GM23338 (cell line): ENCODE measurements at regions not wholly inside any gene's neighbourhood (a gene's known extent, or its start where the extent isn't known, plus 50 kb on each side); places are given as distances from the start of the nearest gene placed in this dataset.

Experiments used
- ATAC-seq: fragments of 200-7000 bp; cut with Tn5 transposase; 3 replicates; pipeline ENCODE4 v1.9.1; 2020
- DNase-seq: peaks from one replicate; pipeline ENCODE4 v3.0.0-alpha.2; 2015; ENCODE audit warnings: low spot score
- H2AFZ ChIP-seq: fragments of 200-600 bp; sonication (generic); 2 replicates; pipeline ENCODE4 v1.8.0; 2016; ENCODE audit warnings: antibody characterized with exemption, mild to moderate bottlenecking, moderate library complexity
- H3F3A ChIP-seq: fragments of 200-600 bp; sonication (generic); replicated peaks from 2 replicates; pipeline ENCODE4 v1.8.0; 2017; ENCODE audit warnings: antibody characterized with exemption, mixed run types, low read depth
- H3K27ac ChIP-seq: fragments of 200-600 bp; sonication (generic); 2 replicates; pipeline ENCODE4 v1.6.1; 2016; ENCODE audit warnings: low read depth
- H3K27me3 ChIP-seq: fragments of 200-600 bp; sonication (generic); 2 replicates; pipeline ENCODE4 v1.8.0; 2016; ENCODE audit warnings: mild to moderate bottlenecking, mixed run types, moderate library complexity; ENCODE audit not compliant: insufficient read depth
- H3K36me3 ChIP-seq: fragments of 200-600 bp; sonication (generic); 2 replicates; pipeline ENCODE4 v1.8.0; 2016; ENCODE audit warnings: mild to moderate bottlenecking; ENCODE audit not compliant: insufficient read depth
- H3K4me1 ChIP-seq: fragments of 200-600 bp; sonication (generic); 2 replicates; pipeline ENCODE4 v1.8.0; 2016; ENCODE audit warnings: mild to moderate bottlenecking, moderate library complexity; ENCODE audit not compliant: insufficient read depth
- H3K4me2 ChIP-seq: fragments of 200-600 bp; sonication (generic); 2 replicates; pipeline ENCODE4 v1.7.1; 2017; ENCODE audit warnings: mixed run types
- H3K4me3 ChIP-seq: fragments of 200-600 bp; sonication (generic); 2 replicates; pipeline ENCODE4 v1.6.1; 2016; ENCODE audit warnings: mixed run types
- H3K79me2 ChIP-seq: fragments of 200-600 bp; sonication (generic); replicated peaks from 2 replicates; pipeline ENCODE4 v1.8.0; 2017; ENCODE audit warnings: mild to moderate bottlenecking; ENCODE audit not compliant: insufficient read depth
- H3K9me2 ChIP-seq: fragments of 200-600 bp; sonication (generic); 2 replicates; pipeline ENCODE4 v1.8.0; 2017; ENCODE audit not compliant: insufficient read depth
- H4K20me1 ChIP-seq: fragments of 200-600 bp; sonication (generic); replicated peaks from 2 replicates; pipeline ENCODE4 v1.8.0; 2017; ENCODE audit warnings: mild to moderate bottlenecking; ENCODE audit not compliant: insufficient read depth
- H3K27ac Mint-ChIP-seq: 2 replicates; pipeline ENCODE4 v1.8.0; 2020; ENCODE audit warnings: inconsistent platforms, mild to moderate bottlenecking, moderate library complexity, mixed read lengths
- H3K27me3 Mint-ChIP-seq: 3 replicates; pipeline ENCODE4 v1.8.0; 2022; ENCODE audit warnings: low read depth, mild to moderate bottlenecking, moderate library complexity, mixed read lengths, inconsistent platforms; ENCODE audit not compliant: insufficient read depth, poor library complexity
- H3K36me3 Mint-ChIP-seq: 3 replicates; pipeline ENCODE4 v1.8.0; 2021; ENCODE audit warnings: low read depth, mild to moderate bottlenecking, inconsistent platforms, moderate library complexity, mixed read lengths
- H3K4me1 Mint-ChIP-seq: 3 replicates; pipeline ENCODE4 v1.8.0; 2020; ENCODE audit warnings: mild to moderate bottlenecking, inconsistent platforms, mixed read lengths
- H3K4me3 Mint-ChIP-seq: 3 replicates; pipeline ENCODE4 v1.8.0; 2021; ENCODE audit warnings: moderate library complexity, mild to moderate bottlenecking, inconsistent platforms, mixed read lengths
- H3K9me3 Mint-ChIP-seq: 3 replicates; pipeline ENCODE4 v1.8.0; 2020; ENCODE audit warnings: moderate library complexity, mild to moderate bottlenecking, inconsistent platforms, mixed read lengths
- CREB1 ChIP-seq: fragments of 250-450 bp; sonication (Bioruptor Pico); IDR thresholded peaks from 2 replicates; pipeline ENCODE4 v1.5.0; 2020; ENCODE audit warnings: low read depth, mild to moderate bottlenecking, moderate library complexity
- CTCF ChIP-seq, 2 experiments: fragments of 200-600 bp in 1 of 2; sonication (generic) in 1 of 2; conservative IDR thresholded peaks; 2 replicates each; pipeline versions ENCODE4 v1.5.1 to v1.6.1; 2016 to 2017; ENCODE audit warnings: antibody characterized with exemption in 2 of 2, low read depth in 2 of 2, mild to moderate bottlenecking in 2 of 2, moderate library complexity in 1 of 2
- ETS1 ChIP-seq: IDR thresholded peaks from 2 replicates; pipeline ENCODE4 v1.6.1; 2016; ENCODE audit warnings: antibody characterized with exemption
- EZH2 ChIP-seq: fragments of 200-600 bp; sonication (generic); IDR thresholded peaks from one replicate; pipeline ENCODE4 v1.8.0; 2017; ENCODE audit warnings: antibody characterized with exemption, mild to moderate bottlenecking, low read depth; ENCODE audit not compliant: unreplicated experiment
- EZH2phosphoT487 ChIP-seq: fragments of 200-600 bp; sonication (generic); IDR thresholded peaks from one replicate; pipeline ENCODE4 v1.8.1; 2018; ENCODE audit warnings: antibody characterized with exemption; ENCODE audit not compliant: unreplicated experiment
- JUNB ChIP-seq: IDR thresholded peaks from one replicate; pipeline ENCODE4 v1.6.1; 2016; ENCODE audit warnings: antibody characterized with exemption; ENCODE audit not compliant: unreplicated experiment
- NANOG ChIP-seq: IDR thresholded peaks from 2 replicates; pipeline ENCODE4 v1.6.1; 2016; ENCODE audit warnings: antibody characterized with exemption, borderline replicate concordance
- POLR2AphosphoS5 ChIP-seq: IDR thresholded peaks from 2 replicates; pipeline ENCODE4 v1.6.1; 2016; ENCODE audit warnings: antibody characterized with exemption, low read depth
- STAT1 ChIP-seq: IDR thresholded peaks from one replicate; pipeline ENCODE4 v1.6.1; 2016; ENCODE audit warnings: antibody characterized with exemption; ENCODE audit not compliant: unreplicated experiment
- ZNF114 ChIP-seq: fragments of 250-450 bp; sonication (Bioruptor Pico); IDR thresholded peaks from 2 replicates; pipeline ENCODE4 v1.5.0; 2020; ENCODE audit warnings: mild to moderate bottlenecking, moderate library complexity
- ZNF331 ChIP-seq: fragments of 250-450 bp; sonication (Bioruptor Pico); IDR thresholded peaks from 2 replicates; pipeline ENCODE4 v1.5.0; 2020; ENCODE audit warnings: low read depth, mild to moderate bottlenecking, moderate library complexity
- TF ChIP-seq, protein P1 (sequence below): fragments of 250-450 bp; sonication (Bioruptor Pico); IDR thresholded peaks from 2 replicates; pipeline ENCODE4 v1.5.0; 2020; ENCODE audit warnings: mild to moderate bottlenecking, moderate library complexity
- TF ChIP-seq, protein P2 (sequence below): IDR thresholded peaks from one replicate; pipeline ENCODE4 v1.6.1; 2018; ENCODE audit warnings: antibody characterized with exemption; ENCODE audit not compliant: unreplicated experiment

GRCh38 chr2:83899271-83899670 is 559.8 kb downstream of the SUCLG1 start:
- peaks cover 16% of the 10 kb centered on the region for H3K4me1 ChIP-seq
- no peak overlapping the region for H3K27ac Mint-ChIP-seq

More at GRCh38 chr2:83899271-83899670, 559.8 kb downstream of the SUCLG1 start:
- DNase-seq: no peak
- no peaks in the 10 kb centered on the region for H3K9me2 ChIP-seq
- H3K4me1 Mint-ChIP-seq: peaks cover 22% of the 10 kb centered on the region
- H3F3A ChIP-seq: no peaks in the 10 kb centered on the region
- no peaks in the 10 kb centered on the region for H4K20me1 ChIP-seq
- TF ChIP-seq EZH2phosphoT487: no peak
- TF ChIP-seq NANOG: no peak
- no peak for TF ChIP-seq STAT1
- no peak for TF ChIP-seq ZNF114 (CRISPR knock-in tag)
- TF ChIP-seq, protein P1, sequence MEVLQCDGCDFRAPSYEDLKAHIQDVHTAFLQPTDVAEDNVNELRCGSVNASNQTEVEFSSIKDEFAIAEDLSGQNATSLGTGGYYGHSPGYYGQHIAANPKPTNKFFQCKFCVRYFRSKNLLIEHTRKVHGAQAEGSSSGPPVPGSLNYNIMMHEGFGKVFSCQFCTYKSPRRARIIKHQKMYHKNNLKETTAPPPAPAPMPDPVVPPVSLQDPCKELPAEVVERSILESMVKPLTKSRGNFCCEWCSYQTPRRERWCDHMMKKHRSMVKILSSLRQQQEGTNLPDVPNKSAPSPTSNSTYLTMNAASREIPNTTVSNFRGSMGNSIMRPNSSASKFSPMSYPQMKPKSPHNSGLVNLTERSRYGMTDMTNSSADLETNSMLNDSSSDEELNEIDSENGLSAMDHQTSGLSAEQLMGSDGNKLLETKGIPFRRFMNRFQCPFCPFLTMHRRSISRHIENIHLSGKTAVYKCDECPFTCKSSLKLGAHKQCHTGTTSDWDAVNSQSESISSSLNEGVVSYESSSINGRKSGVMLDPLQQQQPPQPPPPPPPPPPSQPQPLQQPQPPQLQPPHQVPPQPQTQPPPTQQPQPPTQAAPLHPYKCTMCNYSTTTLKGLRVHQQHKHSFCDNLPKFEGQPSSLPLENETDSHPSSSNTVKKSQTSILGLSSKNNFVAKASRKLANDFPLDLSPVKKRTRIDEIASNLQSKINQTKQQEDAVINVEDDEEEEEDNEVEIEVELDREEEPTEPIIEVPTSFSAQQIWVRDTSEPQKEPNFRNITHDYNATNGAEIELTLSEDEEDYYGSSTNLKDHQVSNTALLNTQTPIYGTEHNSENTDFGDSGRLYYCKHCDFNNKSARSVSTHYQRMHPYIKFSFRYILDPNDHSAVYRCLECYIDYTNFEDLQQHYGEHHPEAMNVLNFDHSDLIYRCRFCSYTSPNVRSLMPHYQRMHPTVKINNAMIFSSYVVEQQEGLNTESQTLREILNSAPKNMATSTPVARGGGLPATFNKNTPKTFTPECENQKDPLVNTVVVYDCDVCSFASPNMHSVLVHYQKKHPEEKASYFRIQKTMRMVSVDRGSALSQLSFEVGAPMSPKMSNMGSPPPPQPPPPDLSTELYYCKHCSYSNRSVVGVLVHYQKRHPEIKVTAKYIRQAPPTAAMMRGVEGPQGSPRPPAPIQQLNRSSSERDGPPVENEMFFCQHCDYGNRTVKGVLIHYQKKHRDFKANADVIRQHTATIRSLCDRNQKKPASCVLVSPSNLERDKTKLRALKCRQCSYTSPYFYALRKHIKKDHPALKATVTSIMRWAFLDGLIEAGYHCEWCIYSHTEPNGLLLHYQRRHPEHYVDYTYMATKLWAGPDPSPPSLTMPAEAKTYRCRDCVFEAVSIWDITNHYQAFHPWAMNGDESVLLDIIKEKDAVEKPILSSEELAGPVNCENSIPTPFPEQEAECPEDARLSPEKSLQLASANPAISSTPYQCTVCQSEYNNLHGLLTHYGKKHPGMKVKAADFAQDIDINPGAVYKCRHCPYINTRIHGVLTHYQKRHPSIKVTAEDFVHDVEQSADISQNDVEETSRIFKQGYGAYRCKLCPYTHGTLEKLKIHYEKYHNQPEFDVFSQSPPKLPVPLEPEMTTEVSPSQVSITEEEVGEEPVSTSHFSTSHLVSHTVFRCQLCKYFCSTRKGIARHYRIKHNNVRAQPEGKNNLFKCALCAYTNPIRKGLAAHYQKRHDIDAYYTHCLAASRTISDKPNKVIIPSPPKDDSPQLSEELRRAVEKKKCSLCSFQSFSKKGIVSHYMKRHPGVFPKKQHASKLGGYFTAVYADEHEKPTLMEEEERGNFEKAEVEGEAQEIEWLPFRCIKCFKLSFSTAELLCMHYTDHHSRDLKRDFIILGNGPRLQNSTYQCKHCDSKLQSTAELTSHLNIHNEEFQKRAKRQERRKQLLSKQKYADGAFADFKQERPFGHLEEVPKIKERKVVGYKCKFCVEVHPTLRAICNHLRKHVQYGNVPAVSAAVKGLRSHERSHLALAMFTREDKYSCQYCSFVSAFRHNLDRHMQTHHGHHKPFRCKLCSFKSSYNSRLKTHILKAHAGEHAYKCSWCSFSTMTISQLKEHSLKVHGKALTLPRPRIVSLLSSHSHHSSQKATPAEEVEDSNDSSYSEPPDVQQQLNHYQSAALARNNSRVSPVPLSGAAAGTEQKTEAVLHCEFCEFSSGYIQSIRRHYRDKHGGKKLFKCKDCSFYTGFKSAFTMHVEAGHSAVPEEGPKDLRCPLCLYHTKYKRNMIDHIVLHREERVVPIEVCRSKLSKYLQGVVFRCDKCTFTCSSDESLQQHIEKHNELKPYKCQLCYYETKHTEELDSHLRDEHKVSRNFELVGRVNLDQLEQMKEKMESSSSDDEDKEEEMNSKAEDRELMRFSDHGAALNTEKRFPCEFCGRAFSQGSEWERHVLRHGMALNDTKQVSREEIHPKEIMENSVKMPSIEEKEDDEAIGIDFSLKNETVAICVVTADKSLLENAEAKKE (CRISPR knock-in tag): no peak
- TF ChIP-seq ETS1: no peak
- TF ChIP-seq CTCF (conservative IDR thresholded peaks at IDR 0.05; ENCODE audit: low read depth in 2 of 2): no peak
- TF ChIP-seq, protein P2, sequence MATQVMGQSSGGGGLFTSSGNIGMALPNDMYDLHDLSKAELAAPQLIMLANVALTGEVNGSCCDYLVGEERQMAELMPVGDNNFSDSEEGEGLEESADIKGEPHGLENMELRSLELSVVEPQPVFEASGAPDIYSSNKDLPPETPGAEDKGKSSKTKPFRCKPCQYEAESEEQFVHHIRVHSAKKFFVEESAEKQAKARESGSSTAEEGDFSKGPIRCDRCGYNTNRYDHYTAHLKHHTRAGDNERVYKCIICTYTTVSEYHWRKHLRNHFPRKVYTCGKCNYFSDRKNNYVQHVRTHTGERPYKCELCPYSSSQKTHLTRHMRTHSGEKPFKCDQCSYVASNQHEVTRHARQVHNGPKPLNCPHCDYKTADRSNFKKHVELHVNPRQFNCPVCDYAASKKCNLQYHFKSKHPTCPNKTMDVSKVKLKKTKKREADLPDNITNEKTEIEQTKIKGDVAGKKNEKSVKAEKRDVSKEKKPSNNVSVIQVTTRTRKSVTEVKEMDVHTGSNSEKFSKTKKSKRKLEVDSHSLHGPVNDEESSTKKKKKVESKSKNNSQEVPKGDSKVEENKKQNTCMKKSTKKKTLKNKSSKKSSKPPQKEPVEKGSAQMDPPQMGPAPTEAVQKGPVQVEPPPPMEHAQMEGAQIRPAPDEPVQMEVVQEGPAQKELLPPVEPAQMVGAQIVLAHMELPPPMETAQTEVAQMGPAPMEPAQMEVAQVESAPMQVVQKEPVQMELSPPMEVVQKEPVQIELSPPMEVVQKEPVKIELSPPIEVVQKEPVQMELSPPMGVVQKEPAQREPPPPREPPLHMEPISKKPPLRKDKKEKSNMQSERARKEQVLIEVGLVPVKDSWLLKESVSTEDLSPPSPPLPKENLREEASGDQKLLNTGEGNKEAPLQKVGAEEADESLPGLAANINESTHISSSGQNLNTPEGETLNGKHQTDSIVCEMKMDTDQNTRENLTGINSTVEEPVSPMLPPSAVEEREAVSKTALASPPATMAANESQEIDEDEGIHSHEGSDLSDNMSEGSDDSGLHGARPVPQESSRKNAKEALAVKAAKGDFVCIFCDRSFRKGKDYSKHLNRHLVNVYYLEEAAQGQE: no peak
- no peak for TF ChIP-seq CREB1
- no peak for TF ChIP-seq EZH2
- TF ChIP-seq JUNB: no peak
- TF ChIP-seq POLR2AphosphoS5: no peak
- TF ChIP-seq ZNF331 (CRISPR knock-in tag): no peak
- H3K27me3 ChIP-seq: no peaks in the 10 kb centered on the region
- no peak overlapping the region for H3K4me3 ChIP-seq
- peaks cover 3% of the 10 kb centered on the region; the same call in 2 of the 3 replicates for H3K36me3 Mint-ChIP-seq
- H3K36me3 ChIP-seq: no peaks in the 10 kb centered on the region
- no peak overlapping the region for H3K4me3 Mint-ChIP-seq
- ATAC-seq: no peak
- no peaks in the 10 kb centered on the region for H3K9me3 Mint-ChIP-seq
- no peak overlapping the region for H2AFZ ChIP-seq
- H3K79me2 ChIP-seq: no peaks in the 10 kb centered on the region
- H3K27ac ChIP-seq: no peak overlapping the region
- H3K4me2 ChIP-seq: no peak overlapping the region
- no peaks in the 10 kb centered on the region for H3K27me3 Mint-ChIP-seq
